Progenitor cell of endocrine pancreas (in vitro differentiated cells): ENCODE measurements at regions not wholly inside any gene's neighbourhood (a gene's known extent, or its start where the extent isn't known, plus 50 kb on each side); places are given as distances from the start of the nearest gene placed in this dataset.
A peak's percentile ranks its signal among the peaks of the same experiment; 100 is the strongest.

Experiments used
- DNase-seq: peaks from one replicate; pipeline ENCODE4 v3.0.0; 2021; ENCODE audit warnings: low spot score; ENCODE audit not compliant: unreplicated experiment
- H3K27ac Mint-ChIP-seq: 2 replicates; pipeline ENCODE4 v1.8.0; 2021; ENCODE audit warnings: mild to moderate bottlenecking, moderate library complexity, mixed read lengths
- H3K27me3 Mint-ChIP-seq: 2 replicates; pipeline ENCODE4 v1.8.0; 2021; ENCODE audit warnings: mixed read lengths
- H3K36me3 Mint-ChIP-seq: 2 replicates; pipeline ENCODE4 v1.8.0; 2022; ENCODE audit warnings: mixed read lengths; ENCODE audit not compliant: insufficient read depth
- H3K4me1 Mint-ChIP-seq: 2 replicates; pipeline ENCODE4 v1.8.0; 2021; ENCODE audit warnings: low read depth, mixed read lengths
- H3K4me3 Mint-ChIP-seq: 2 replicates; pipeline ENCODE4 v1.8.0; 2021; ENCODE audit warnings: low read depth, mild to moderate bottlenecking, moderate library complexity, mixed read lengths
- H3K9me3 Mint-ChIP-seq: 2 replicates; pipeline ENCODE4 v1.8.0; 2021; ENCODE audit warnings: low read depth, mixed read lengths
- TF ChIP-seq, protein P1 (sequence below): fragments of 200-600 bp; sonication (generic); IDR thresholded peaks from one replicate; pipeline ENCODE4 v1.5.0; 2021; ENCODE audit warnings: antibody characterized with exemption, mild to moderate bottlenecking; ENCODE audit not compliant: unreplicated experiment

DNA sequence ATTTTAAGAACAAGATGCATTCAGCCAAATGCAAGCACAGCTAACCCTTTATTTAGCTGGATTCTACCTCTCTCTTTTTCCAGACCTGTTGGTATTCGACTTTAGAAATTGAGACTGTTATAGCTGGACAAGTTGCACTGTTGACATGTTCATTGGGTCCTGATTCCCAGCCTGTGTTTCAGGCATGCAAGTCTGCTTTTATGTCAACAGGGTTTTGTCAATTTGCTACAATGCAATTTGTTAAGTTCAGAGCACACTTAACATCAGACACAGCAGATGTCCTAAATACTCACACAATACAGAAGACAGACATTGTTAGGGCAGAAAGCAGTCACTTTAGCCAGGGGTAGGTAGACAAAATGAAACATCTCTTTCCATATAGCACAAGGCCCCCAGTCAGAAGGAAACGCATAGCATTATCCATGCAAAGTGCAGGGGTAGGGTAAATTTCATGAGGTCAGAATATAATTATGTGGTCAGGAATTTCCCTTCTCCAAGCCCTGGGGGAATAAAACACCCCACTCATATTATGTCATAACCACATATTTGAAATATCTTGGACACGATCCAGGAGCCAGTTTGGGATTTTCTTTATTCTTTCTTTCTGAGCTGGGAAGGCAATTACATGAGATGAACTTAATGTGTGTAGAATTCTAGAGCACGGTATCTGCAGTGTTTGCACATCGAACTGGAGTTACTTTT is 504.1 kb downstream of the NTRK3 start:
- Mint-ChIP-seq H3K27me3 (peaks cover 4% of the 10 kb centered on the region), H3K27ac (peak overlapping the region; percentile 23), H3K4me1 (no peaks in the 10 kb centered on the region), H3K36me3 (no peaks in the 10 kb centered on the region), H3K4me3 (no peak overlapping the region), H3K9me3 (no peaks in the 10 kb centered on the region)
- TF ChIP-seq, protein P1, sequence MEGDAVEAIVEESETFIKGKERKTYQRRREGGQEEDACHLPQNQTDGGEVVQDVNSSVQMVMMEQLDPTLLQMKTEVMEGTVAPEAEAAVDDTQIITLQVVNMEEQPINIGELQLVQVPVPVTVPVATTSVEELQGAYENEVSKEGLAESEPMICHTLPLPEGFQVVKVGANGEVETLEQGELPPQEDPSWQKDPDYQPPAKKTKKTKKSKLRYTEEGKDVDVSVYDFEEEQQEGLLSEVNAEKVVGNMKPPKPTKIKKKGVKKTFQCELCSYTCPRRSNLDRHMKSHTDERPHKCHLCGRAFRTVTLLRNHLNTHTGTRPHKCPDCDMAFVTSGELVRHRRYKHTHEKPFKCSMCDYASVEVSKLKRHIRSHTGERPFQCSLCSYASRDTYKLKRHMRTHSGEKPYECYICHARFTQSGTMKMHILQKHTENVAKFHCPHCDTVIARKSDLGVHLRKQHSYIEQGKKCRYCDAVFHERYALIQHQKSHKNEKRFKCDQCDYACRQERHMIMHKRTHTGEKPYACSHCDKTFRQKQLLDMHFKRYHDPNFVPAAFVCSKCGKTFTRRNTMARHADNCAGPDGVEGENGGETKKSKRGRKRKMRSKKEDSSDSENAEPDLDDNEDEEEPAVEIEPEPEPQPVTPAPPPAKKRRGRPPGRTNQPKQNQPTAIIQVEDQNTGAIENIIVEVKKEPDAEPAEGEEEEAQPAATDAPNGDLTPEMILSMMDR: no peak
- no peak for DNase-seq

DNA sequence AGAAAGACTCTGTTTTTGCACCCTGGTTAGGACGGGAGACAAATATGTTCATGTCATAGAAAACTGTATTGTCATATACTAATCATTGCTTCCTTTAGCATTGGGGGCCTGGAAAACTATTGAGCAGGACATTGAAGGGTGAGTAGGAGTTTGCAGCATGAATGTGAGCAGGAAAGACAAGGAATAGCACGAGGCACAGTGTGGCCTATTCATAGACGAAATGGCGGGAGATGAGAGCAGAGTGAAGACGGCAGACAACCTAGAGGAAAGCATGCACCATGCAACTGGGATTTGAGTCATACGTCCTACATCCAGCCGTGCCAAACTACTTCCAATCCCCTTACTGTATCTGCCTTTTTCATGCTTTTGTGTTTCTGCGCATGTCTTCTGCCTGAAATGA is 508.1 kb downstream of the NTRK3 start:
- Mint-ChIP-seq H3K27me3 (no peaks in the 10 kb centered on the region), H3K27ac (no peak overlapping the region), H3K4me1 (no peaks in the 10 kb centered on the region), H3K36me3 (no peaks in the 10 kb centered on the region), H3K4me3 (no peak overlapping the region), H3K9me3 (no peaks in the 10 kb centered on the region)
- TF ChIP-seq, protein P1: no peak
- no peak for DNase-seq

DNA sequence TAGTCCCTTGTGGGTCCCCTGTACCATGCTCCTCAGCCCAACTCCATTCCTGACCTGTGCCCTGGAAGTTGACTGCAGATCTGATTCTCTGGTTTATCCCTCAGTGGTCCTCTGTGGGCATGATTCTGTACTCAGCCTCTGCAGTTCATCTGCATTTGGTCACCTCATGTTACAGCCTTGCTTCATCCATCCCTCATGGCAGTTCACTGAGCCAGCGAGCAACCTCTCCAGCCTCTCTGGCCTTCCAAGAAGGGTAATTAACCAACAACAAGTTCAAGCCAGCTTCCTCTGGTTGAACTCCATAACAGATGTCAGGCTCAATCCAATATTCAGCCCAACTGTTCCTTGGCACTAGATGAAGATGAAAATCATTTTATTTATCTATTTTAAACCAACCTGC is 509.5 kb downstream of the NTRK3 start:
- TF ChIP-seq, protein P1: no peak
- DNase-seq: no peak
- H3K36me3 Mint-ChIP-seq: no peaks in the 10 kb centered on the region
- H3K4me3 Mint-ChIP-seq: no peak overlapping the region
- no peaks in the 10 kb centered on the region for H3K4me1 Mint-ChIP-seq
- no peaks in the 10 kb centered on the region for H3K9me3 Mint-ChIP-seq
- no peaks in the 10 kb centered on the region for H3K27me3 Mint-ChIP-seq
- no peak overlapping the region for H3K27ac Mint-ChIP-seq

DNA sequence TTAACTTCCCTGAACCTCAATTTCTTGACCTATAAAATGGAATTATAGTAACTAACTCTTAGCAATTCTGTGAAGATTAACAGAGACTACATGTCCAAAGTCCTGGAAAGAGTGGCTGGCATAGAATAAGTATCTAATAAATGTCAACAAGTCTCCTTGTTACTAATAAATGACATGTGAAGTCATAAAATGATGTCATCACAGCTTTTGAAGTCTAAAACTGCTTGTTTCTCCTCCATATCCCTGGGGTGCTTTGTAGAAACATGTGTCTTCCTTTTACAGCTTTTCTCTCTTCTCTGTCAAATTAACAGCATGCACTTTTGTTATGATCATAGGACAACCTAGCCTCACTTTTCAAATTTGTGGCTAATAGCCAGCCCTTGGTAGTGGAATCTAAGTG is 510.2 kb downstream of the NTRK3 start:
- Mint-ChIP-seq H3K36me3 (no peaks in the 10 kb centered on the region), H3K4me1 (no peaks in the 10 kb centered on the region), H3K27me3 (no peaks in the 10 kb centered on the region), H3K9me3 (no peaks in the 10 kb centered on the region), H3K4me3 (no peak overlapping the region), H3K27ac (no peak overlapping the region)
- TF ChIP-seq, protein P1: no peak
- DNase-seq: no peak

DNA sequence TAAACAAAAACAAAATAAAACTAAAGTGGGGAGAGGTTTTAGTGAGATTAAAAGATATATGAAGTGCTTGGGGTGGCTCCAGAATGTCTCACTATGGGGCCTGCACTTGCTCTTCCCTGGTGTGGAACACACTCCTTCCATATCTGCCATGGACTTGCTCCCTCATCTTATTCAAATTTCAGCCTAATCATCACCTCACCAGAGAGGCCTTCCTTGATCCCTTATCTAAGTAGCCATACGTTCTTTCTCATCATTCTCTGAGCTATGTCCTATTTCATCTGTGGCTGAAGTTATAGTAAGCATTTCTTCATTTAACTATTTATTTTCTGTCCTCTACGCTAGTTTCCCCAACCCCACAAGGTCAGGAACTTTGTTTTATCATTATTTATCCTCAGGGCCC is 511.7 kb downstream of the NTRK3 start:
- no peak overlapping the region for H3K4me3 Mint-ChIP-seq
- no peaks in the 10 kb centered on the region for H3K9me3 Mint-ChIP-seq
- no peak overlapping the region for H3K27ac Mint-ChIP-seq
- no peaks in the 10 kb centered on the region for H3K27me3 Mint-ChIP-seq
- TF ChIP-seq, protein P1: no peak
- H3K4me1 Mint-ChIP-seq: no peaks in the 10 kb centered on the region
- no peaks in the 10 kb centered on the region for H3K36me3 Mint-ChIP-seq
- no peak for DNase-seq
